GM12874 (cell line): ENCODE measurements at regions not wholly inside any gene's neighbourhood (a gene's known extent, or its start where the extent isn't known, plus 50 kb on each side); places are given as distances from the start of the nearest gene placed in this dataset.

Source experiments
- CTCF ChIP-seq: IDR thresholded peaks from 2 replicates; pipeline ENCODE4 v1.5.1; 2011; ENCODE audit warnings: low read depth, mild to moderate bottlenecking, control low read depth, low read length, moderate library complexity; ENCODE audit not compliant: insufficient read depth

- no peak for TF ChIP-seq CTCF
Observed at GRCh38 chr14:59060841-59061240, 127.6 kb upstream of the DAAM1 start.

DNA sequence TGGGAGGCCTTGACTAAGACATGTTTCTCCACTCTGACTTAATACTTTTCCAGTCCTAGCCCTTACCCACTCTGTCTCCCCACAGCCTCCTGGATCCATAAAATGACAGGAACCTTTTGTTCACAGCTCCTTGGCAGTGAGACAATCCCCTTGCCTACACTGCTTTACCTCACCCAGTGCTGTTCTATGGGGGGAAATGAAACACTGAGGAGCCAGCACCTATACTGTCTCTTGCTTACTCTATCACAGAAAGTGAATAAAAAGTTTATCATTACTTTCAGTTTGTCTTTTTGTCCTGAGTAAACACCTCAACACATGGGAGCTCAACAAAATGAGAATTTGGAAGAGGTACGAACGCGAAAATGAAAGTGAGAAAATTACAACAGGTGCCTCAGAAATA is 127.2 kb upstream of the DAAM1 start:
- TF ChIP-seq CTCF: no peak

- TF ChIP-seq CTCF: no peak
Observed at GRCh38 chr14:59063259-59063658, 125.2 kb upstream of the DAAM1 start.

- no peak for TF ChIP-seq CTCF
Observed at GRCh38 chr14:59067127-59067894, 121.2 kb upstream of the DAAM1 start.

DNA sequence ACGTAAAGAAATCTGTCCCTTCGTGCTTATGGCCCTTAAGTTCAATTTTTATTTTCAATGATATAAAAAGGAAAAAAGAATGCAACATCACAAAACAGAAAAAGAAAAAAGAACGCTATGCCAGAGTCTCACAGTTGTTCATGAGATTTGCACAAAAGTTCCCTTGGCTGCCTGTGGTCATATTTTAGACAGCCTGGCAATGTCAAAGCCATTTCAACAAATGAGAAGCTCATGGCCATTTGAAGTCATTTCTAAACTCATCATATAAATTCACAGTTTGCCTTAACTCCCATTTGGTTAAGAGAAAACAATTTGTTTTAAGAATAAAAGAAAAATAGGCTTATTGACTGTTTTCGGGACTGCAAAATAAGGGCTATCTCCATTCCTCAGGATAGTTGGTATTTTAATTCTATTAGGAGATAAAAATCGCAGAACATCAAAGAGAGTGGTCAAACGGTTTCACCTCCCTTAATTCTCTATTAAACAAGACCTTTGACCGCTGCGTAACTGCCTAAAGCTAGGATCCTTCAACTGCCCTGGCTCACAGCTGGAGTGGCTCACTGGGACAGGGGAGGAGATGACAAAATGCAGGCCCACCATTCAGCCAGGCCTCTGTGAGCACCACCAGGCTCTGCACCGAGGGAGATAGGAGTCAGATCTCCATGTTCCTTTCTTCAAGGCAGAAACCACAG is 119.2 kb upstream of the DAAM1 start:
- no peak for TF ChIP-seq CTCF

- TF ChIP-seq CTCF: no peak
Observed at GRCh38 chr14:59075506-59075905, 113.0 kb upstream of the DAAM1 start.

DNA sequence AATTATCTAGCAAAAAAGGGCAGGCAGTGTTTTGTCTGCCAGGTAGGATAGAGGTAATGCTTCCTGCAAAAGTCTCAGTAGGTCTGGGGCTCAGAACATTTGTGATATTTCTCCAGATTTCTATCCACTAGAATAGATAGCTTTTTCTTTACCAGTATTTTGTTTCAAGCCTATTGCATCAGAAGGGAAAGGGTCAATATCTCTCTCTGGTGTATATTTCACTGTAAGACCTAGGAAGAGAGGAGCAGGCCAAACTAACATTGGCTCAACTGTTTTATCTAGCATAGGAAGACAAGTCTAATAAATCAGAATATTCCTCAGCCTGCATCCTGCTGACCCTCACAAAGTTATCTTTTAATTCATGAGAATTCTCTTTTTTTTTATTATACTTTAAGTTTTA is 106.7 kb upstream of the DAAM1 start:
- TF ChIP-seq CTCF: no peak
